ENCODE measurements at regions not wholly inside any gene's neighbourhood (a gene's known extent, or its start where the extent isn't known, plus 50 kb on each side); places are given as distances from the start of the nearest gene placed in this dataset.

- ATAC-seq, result no peak
- TF ChIP-seq ISL1 (CRISPR knock-in tag; IDR thresholded peaks at IDR 0.05) (no peak), ARNTL (CRISPR knock-in tag; IDR thresholded peaks at IDR 0.05; ENCODE audit: borderline replicate concordance, low read depth) (no peak), CSDC2 (CRISPR knock-in tag; IDR thresholded peaks at IDR 0.05) (no peak), CSRNP3 (CRISPR knock-in tag; IDR thresholded peaks at IDR 0.05) (no peak), CREB5 (CRISPR knock-in tag; IDR thresholded peaks at IDR 0.05; ENCODE audit: low read depth) (no peak), BACH2 (CRISPR knock-in tag; IDR thresholded peaks at IDR 0.05; ENCODE audit: borderline replicate concordance) (no peak), TCF4 (CRISPR knock-in tag; IDR thresholded peaks at IDR 0.05; ENCODE audit: borderline replicate concordance) (no peak), ZC3H10 (CRISPR knock-in tag; IDR thresholded peaks at IDR 0.05) (no peak), ZNF565 (CRISPR knock-in tag; conservative IDR thresholded peaks at IDR 0.05; ENCODE audit: low read depth) (no peak), PPARA (CRISPR knock-in tag; IDR thresholded peaks at IDR 0.05; ENCODE audit: borderline replicate concordance) (no peak), SNAI2 (CRISPR knock-in tag; IDR thresholded peaks at IDR 0.05) (no peak), ZFP30 (CRISPR knock-in tag; IDR thresholded peaks at IDR 0.05) (no peak), TSHZ2 (CRISPR knock-in tag; IDR thresholded peaks at IDR 0.05) (no peak), ZNF70 (CRISPR knock-in tag; IDR thresholded peaks at IDR 0.05) (no peak), ESRRG (CRISPR knock-in tag; IDR thresholded peaks at IDR 0.05) (no peak), TOX (CRISPR knock-in tag; IDR thresholded peaks at IDR 0.05; ENCODE audit: borderline replicate concordance) (no peak), PATZ1 (CRISPR knock-in tag; IDR thresholded peaks at IDR 0.05; ENCODE audit: borderline replicate concordance) (no peak), ZFP3 (CRISPR knock-in tag; IDR thresholded peaks at IDR 0.05) (no peak), POU6F1 (CRISPR knock-in tag; IDR thresholded peaks at IDR 0.05; ENCODE audit: borderline replicate concordance, low read depth) (no peak)
These were observed 107.0 kb downstream of the NAV1 start for GRCh38 chr1:201645956-201646355.

- ATAC-seq, result no peak
- TF ChIP-seq ZNF565 (CRISPR knock-in tag; conservative IDR thresholded peaks at IDR 0.05; ENCODE audit: low read depth) (no peak), ZC3H10 (CRISPR knock-in tag; IDR thresholded peaks at IDR 0.05) (no peak), ISL1 (CRISPR knock-in tag; IDR thresholded peaks at IDR 0.05) (no peak), TSHZ2 (CRISPR knock-in tag; IDR thresholded peaks at IDR 0.05) (no peak), PATZ1 (CRISPR knock-in tag; IDR thresholded peaks at IDR 0.05; ENCODE audit: borderline replicate concordance) (no peak), ESRRG (CRISPR knock-in tag; IDR thresholded peaks at IDR 0.05) (no peak), ZFP30 (CRISPR knock-in tag; IDR thresholded peaks at IDR 0.05) (no peak), ZNF8 (CRISPR knock-in tag; IDR thresholded peaks at IDR 0.05) (no peak), SNAI2 (CRISPR knock-in tag; IDR thresholded peaks at IDR 0.05) (no peak), CREB5 (CRISPR knock-in tag; IDR thresholded peaks at IDR 0.05; ENCODE audit: low read depth) (no peak), PPARA (CRISPR knock-in tag; IDR thresholded peaks at IDR 0.05; ENCODE audit: borderline replicate concordance) (no peak), ZFP3 (CRISPR knock-in tag; IDR thresholded peaks at IDR 0.05) (no peak), POU6F1 (CRISPR knock-in tag; IDR thresholded peaks at IDR 0.05; ENCODE audit: borderline replicate concordance, low read depth) (no peak), CSDC2 (CRISPR knock-in tag; IDR thresholded peaks at IDR 0.05) (no peak)
These were observed 107.6 kb downstream of the NAV1 start for GRCh38 chr1:201646411-201647022.
